ENCODE measurements at regions not wholly inside any gene's neighbourhood (a gene's known extent, or its start where the extent isn't known, plus 50 kb on each side); places are given as distances from the start of the nearest gene placed in this dataset.
"Not testable (repeated sequence)": the region's sequence is repeated elsewhere in the genome, so short reads cannot be mapped to it uniquely, and the experiment has no call there.

GRCh38 chr2:62410926-62411456, 95.0 kb downstream of the TMEM17 start:
- no peak for DNase-seq (ENCODE audit: low read depth in 2 of 2)

- no peak for DNase-seq (ENCODE audit: low read depth in 2 of 2)
These were observed 96.0 kb downstream of the TMEM17 start for GRCh38 chr2:62410015-62410453.

GRCh38 chr2:62409442-62409841, 96.6 kb downstream of the TMEM17 start:
- DNase-seq (ENCODE audit: low read depth in 2 of 2) = no peak

GRCh38 chr2:62408241-62408677, 97.7 kb downstream of the TMEM17 start:
- DNase-seq (ENCODE audit: low read depth in 2 of 2) = no peak

- DNase-seq (ENCODE audit: low read depth in 2 of 2) = no peak
These were observed 98.2 kb downstream of the TMEM17 start for GRCh38 chr2:62407838-62408237.

- DNase-seq (ENCODE audit: low read depth in 2 of 2) = no peak
These were observed 98.6 kb downstream of the TMEM17 start for GRCh38 chr2:62407401-62407800.

GRCh38 chr2:62406573-62407043, 99.4 kb downstream of the TMEM17 start:
- DNase-seq (ENCODE audit: low read depth in 2 of 2) = no peak

GRCh38 chr2:62404913-62405312, 101.1 kb downstream of the TMEM17 start:
- DNase-seq (ENCODE audit: low read depth in 2 of 2) = no peak

- DNase-seq (ENCODE audit: low read depth in 2 of 2) = no peak
These were observed 103.8 kb downstream of the TMEM17 start for GRCh38 chr2:62402156-62402555.

- DNase-seq (ENCODE audit: low read depth in 2 of 2) = no peak
These were observed 107.6 kb downstream of the TMEM17 start for GRCh38 chr2:62398356-62398755.

- DNase-seq (ENCODE audit: low read depth in 2 of 2) = no peak
These were observed 109.1 kb downstream of the TMEM17 start for GRCh38 chr2:62396880-62397279.

GRCh38 chr2:62393293-62393692, 112.7 kb downstream of the TMEM17 start:
- no peak for DNase-seq (ENCODE audit: low read depth in 2 of 2)

GRCh38 chr2:62391696-62392095, 114.3 kb downstream of the TMEM17 start:
- no peak for DNase-seq (ENCODE audit: low read depth in 2 of 2)

- DNase-seq (ENCODE audit: low read depth in 2 of 2) = not testable (repeated sequence)
These were observed 119.6 kb downstream of the TMEM17 start for GRCh38 chr2:62386378-62386777.

GRCh38 chr2:62383846-62384245, 122.1 kb downstream of the TMEM17 start:
- DNase-seq (ENCODE audit: low read depth in 2 of 2) = no peak

- no peak for DNase-seq (ENCODE audit: low read depth in 2 of 2)
These were observed 123.2 kb downstream of the TMEM17 start for GRCh38 chr2:62382757-62383156.

- no peak for DNase-seq (ENCODE audit: low read depth in 2 of 2)
These were observed 123.9 kb downstream of the TMEM17 start for GRCh38 chr2:62382122-62382521.

- DNase-seq (ENCODE audit: low read depth in 2 of 2) = no peak
These were observed 124.3 kb downstream of the TMEM17 start for GRCh38 chr2:62381656-62382055.

- DNase-seq (ENCODE audit: low read depth in 2 of 2) = no peak
These were observed 126.4 kb downstream of the TMEM17 start for GRCh38 chr2:62379566-62379965.

GRCh38 chr2:62375113-62375420, 130.9 kb downstream of the TMEM17 start:
- DNase-seq (ENCODE audit: low read depth in 2 of 2) = no peak

- no peak for DNase-seq (ENCODE audit: low read depth in 2 of 2)
These were observed 131.5 kb downstream of the TMEM17 start for GRCh38 chr2:62374301-62375112.

- no peak for DNase-seq (ENCODE audit: low read depth in 2 of 2)
These were observed 133.2 kb downstream of the TMEM17 start for GRCh38 chr2:62372824-62373223.
